H1 (cell line): ENCODE measurements at regions not wholly inside any gene's neighbourhood (a gene's known extent, or its start where the extent isn't known, plus 50 kb on each side); places are given as distances from the start of the nearest gene placed in this dataset.

Source experiments
- CTCF ChIA-PET: fragments of 300-600 bp; sonication (Branson Sonifier 250); formaldehyde crosslinking; loops from one replicate; lab custom pipeline; 2021; ENCODE audit not compliant: partially characterized antibody; lab: Charles Lee
- POLR2A ChIA-PET: fragments of 300-600 bp; sonication (Branson Sonifier 250); formaldehyde crosslinking; loops from one replicate; lab custom pipeline; 2021; ENCODE audit warnings: inconsistent platforms; ENCODE audit not compliant: partially characterized antibody; lab: Charles Lee
- DNase-seq, 2 experiments: peaks; one replicate each; pipeline versions ENCODE4 v3.0.0 to v3.0.0-alpha.2; 2010 to 2022; ENCODE audit warnings: low spot score in 2 of 2, low read depth in 1 of 2, mixed read lengths in 1 of 2
- FAIRE-seq: peaks from 2 replicates; lab custom pipeline; 2011; peaks lifted over from hg19 to GRCh38; lab: Jason Lieb, UNC
- H2AFZ ChIP-seq: 2 replicates; pipeline ENCODE4 v1.8.1; 2012; ENCODE audit warnings: low read length, inconsistent platforms
- H2AK5ac ChIP-seq: 2 replicates; pipeline ENCODE4 v1.6.1; 2013; ENCODE audit warnings: low read depth, low read length
- H2BK120ac ChIP-seq: replicated peaks from 2 replicates; pipeline ENCODE3; 2013; ENCODE audit warnings: low read depth, low read length, inconsistent platforms
- H2BK12ac ChIP-seq: 2 replicates; pipeline ENCODE4 v1.6.1; 2013; ENCODE audit warnings: low read depth, low read length
- H2BK15ac ChIP-seq: 2 replicates; pipeline ENCODE4 v1.6.1; 2013; ENCODE audit warnings: low read length
- H2BK20ac ChIP-seq: 2 replicates; pipeline ENCODE4 v1.6.1; 2013; ENCODE audit warnings: low read length
- H2BK5ac ChIP-seq: 2 replicates; pipeline ENCODE4 v1.6.1; 2013; ENCODE audit warnings: low read depth, low read length
- H3K14ac ChIP-seq: 2 replicates; pipeline ENCODE4 v1.6.1; 2013; ENCODE audit warnings: inconsistent platforms; ENCODE audit not compliant: insufficient read length
- H3K18ac ChIP-seq: 2 replicates; pipeline ENCODE4 v1.6.1; 2013; ENCODE audit warnings: low read length; ENCODE audit errors: extremely low read depth
- H3K23ac ChIP-seq: 2 replicates; pipeline ENCODE4 v1.6.1; 2013; ENCODE audit warnings: inconsistent platforms; ENCODE audit not compliant: insufficient read length
- H3K23me2 ChIP-seq: 2 replicates; pipeline ENCODE4 v1.6.1; 2013; ENCODE audit warnings: low read depth, low read length
- H3K27ac ChIP-seq: 2 replicates; pipeline ENCODE4 v1.6.1; 2011; ENCODE audit warnings: low read depth, low read length, inconsistent platforms
- H3K27me3 ChIP-seq, 4 experiments: replicated peaks in 1 of 4; 1 replicate in 1 of 4; 2 replicates in 3 of 4; pipeline versions ENCODE4 v1.6.1 to v1.8.1; 2011 to 2013; ENCODE audit warnings: low read length in 3 of 4, mild to moderate bottlenecking in 3 of 4, inconsistent platforms in 2 of 4, mixed read lengths in 2 of 4, moderate library complexity in 1 of 4; ENCODE audit not compliant: control insufficient read depth in 3 of 4, insufficient read depth in 3 of 4; ENCODE audit errors: extremely low read depth in 1 of 4
- H3K36me3 ChIP-seq, 4 experiments: 2 replicates each; pipeline versions ENCODE4 v1.6.1 to v1.8.1; 2011 to 2013; ENCODE audit warnings: mild to moderate bottlenecking in 4 of 4, low read length in 3 of 4, moderate library complexity in 2 of 4, control low read depth in 1 of 4, inconsistent platforms in 1 of 4; ENCODE audit not compliant: insufficient read depth in 4 of 4, control insufficient read depth in 2 of 4
- H3K4ac ChIP-seq: replicated peaks from 2 replicates; pipeline ENCODE3; 2013; ENCODE audit warnings: low read length, low read depth, mixed read lengths, inconsistent platforms; ENCODE audit not compliant: insufficient read length
- H3K4me1 ChIP-seq, 4 experiments: replicated peaks in 1 of 4; 1 replicate in 1 of 4; 2 replicates in 3 of 4; pipeline versions ENCODE4 v1.6.1 to v1.8.1; 2011 to 2013; ENCODE audit warnings: low read length in 3 of 4, inconsistent platforms in 2 of 4, mixed read lengths in 1 of 4; ENCODE audit not compliant: insufficient read depth in 4 of 4, control insufficient read depth in 3 of 4
- H3K4me2 ChIP-seq, 2 experiments: 2 replicates each; pipeline versions ENCODE4 v1.6.1 to v1.8.1; 2011 to 2013; ENCODE audit warnings: low read depth in 2 of 2, low read length in 2 of 2, control low read depth in 1 of 2, inconsistent platforms in 1 of 2, mild to moderate bottlenecking in 1 of 2; ENCODE audit not compliant: insufficient read depth in 1 of 2
- H3K4me3 ChIP-seq, 4 experiments: fragments of 200-600, 300-600 bp in 1 of 4; sonication (generic), shearing (Covaris generic), sonication (Bioruptor Twin) in 1 of 4; 2 replicates each; pipeline versions ENCODE4 v1.5.1 to v1.8.1; 2011 to 2016; ENCODE audit warnings: low read length in 4 of 4, low read depth in 3 of 4, control low read depth in 2 of 4, inconsistent platforms in 2 of 4, mild to moderate bottlenecking in 2 of 4, mixed read lengths in 1 of 4, moderate library complexity in 1 of 4; ENCODE audit not compliant: insufficient read depth in 2 of 4; ENCODE audit errors: extremely low read depth in 1 of 4
- H3K56ac ChIP-seq: replicated peaks from 2 replicates; pipeline ENCODE3; 2013; ENCODE audit warnings: low read depth, mild to moderate bottlenecking, mixed read lengths, low read length, inconsistent platforms; ENCODE audit not compliant: insufficient read length
- H3K79me1 ChIP-seq: 2 replicates; pipeline ENCODE4 v1.6.1; 2013; ENCODE audit warnings: low read depth, low read length, control low read depth
- H3K79me2 ChIP-seq, 2 experiments: 2 replicates each; pipeline versions ENCODE4 v1.6.1 to v1.8.1; 2012 to 2013; ENCODE audit warnings: low read length in 2 of 2, mild to moderate bottlenecking in 2 of 2, inconsistent platforms in 1 of 2; ENCODE audit not compliant: insufficient read depth in 2 of 2, control insufficient read depth in 1 of 2
- H3K9ac ChIP-seq, 4 experiments: replicated peaks in 1 of 4; 1 replicate in 1 of 4; 2 replicates in 3 of 4; pipeline versions ENCODE4 v1.6.1 to v1.8.1; 2011 to 2013; ENCODE audit warnings: low read depth in 3 of 4, low read length in 3 of 4, control low read depth in 2 of 4, mild to moderate bottlenecking in 2 of 4, moderate library complexity in 2 of 4, inconsistent platforms in 1 of 4; ENCODE audit errors: extremely low read depth in 1 of 4
- H3K9me3 ChIP-seq, 2 experiments: 2 replicates each; pipeline versions ENCODE4 v1.6.1 to v1.8.1; 2012 to 2013; ENCODE audit warnings: mild to moderate bottlenecking in 2 of 2, moderate library complexity in 2 of 2, control low read depth in 1 of 2, inconsistent platforms in 1 of 2, low read depth in 1 of 2, low read length in 1 of 2, mixed read lengths in 1 of 2; ENCODE audit not compliant: insufficient read depth in 2 of 2
- H4K20me1 ChIP-seq, 2 experiments: replicated peaks in 1 of 2; 2 replicates each; pipeline versions ENCODE3 to v1.8.1; 2011 to 2013; ENCODE audit warnings: inconsistent platforms in 2 of 2, low read length in 2 of 2, mild to moderate bottlenecking in 1 of 2; ENCODE audit not compliant: insufficient read depth in 2 of 2, control insufficient read depth in 1 of 2
- H4K5ac ChIP-seq: 2 replicates; pipeline ENCODE4 v1.6.1; 2013; ENCODE audit warnings: low read length, low read depth, mixed read lengths, inconsistent platforms; ENCODE audit not compliant: insufficient read length
- H4K8ac ChIP-seq: 2 replicates; pipeline ENCODE4 v1.8.0; 2013; ENCODE audit warnings: mild to moderate bottlenecking, moderate library complexity, low read length, inconsistent platforms; ENCODE audit not compliant: insufficient read depth; ENCODE audit errors: extremely low read depth
- H4K91ac ChIP-seq: replicated peaks from 2 replicates; pipeline ENCODE3; 2013; ENCODE audit warnings: low read length, mixed read lengths, inconsistent platforms; ENCODE audit not compliant: insufficient read length
- BCL11A ChIP-seq, 2 experiments: IDR thresholded peaks; one replicate each; pipeline ENCODE4 v1.6.1; 2011; ENCODE audit warnings: low read depth in 2 of 2, low read length in 2 of 2, mild to moderate bottlenecking in 2 of 2
- E2F6 ChIP-seq: IDR thresholded peaks from 2 replicates; pipeline ENCODE4 v1.6.1; 2012; ENCODE audit warnings: inconsistent platforms
- EP300 ChIP-seq, 2 experiments: IDR thresholded peaks; 1 replicate in 1 of 2; 2 replicates in 1 of 2; pipeline ENCODE4 v1.6.1; 2011 to 2012; ENCODE audit warnings: low read depth in 2 of 2, low read length in 2 of 2, mild to moderate bottlenecking in 2 of 2, borderline replicate concordance in 1 of 2, inconsistent platforms in 1 of 2, moderate library complexity in 1 of 2
- GABPA ChIP-seq: IDR thresholded peaks from 2 replicates; pipeline ENCODE4 v1.6.1; 2011; ENCODE audit warnings: mild to moderate bottlenecking, low read length, moderate library complexity, borderline replicate concordance; ENCODE audit not compliant: insufficient read depth
- JUN ChIP-seq: IDR thresholded peaks from 2 replicates; pipeline ENCODE4 v1.6.1; 2011; ENCODE audit warnings: low read depth, mild to moderate bottlenecking, improper control_type of control experiment, low read length
- POLR2A ChIP-seq, 2 experiments: IDR thresholded peaks; 1 replicate in 1 of 2; 2 replicates in 1 of 2; pipeline ENCODE4 v1.6.1; 2011; ENCODE audit warnings: low read depth in 2 of 2, low read length in 2 of 2, mild to moderate bottlenecking in 2 of 2; ENCODE audit errors: control extremely low read depth in 1 of 2
- RFX5 ChIP-seq: IDR thresholded peaks from 2 replicates; pipeline ENCODE4 v1.6.1; 2011; ENCODE audit warnings: low read depth, low read length, improper control_type of control experiment, borderline replicate concordance
- RNF2 ChIP-seq: fragments of 200-900, 300-1000 bp; sonication (generic); IDR thresholded peaks from 2 replicates; pipeline ENCODE4 v1.7.1; 2016; ENCODE audit warnings: borderline replicate concordance, low read depth, mild to moderate bottlenecking, antibody characterized with exemption, low read length; ENCODE audit not compliant: poor library complexity, severe bottlenecking; ENCODE audit errors: missing control alignments
- SP1 ChIP-seq: IDR thresholded peaks from 2 replicates; pipeline ENCODE4 v1.6.1; 2011; ENCODE audit warnings: low read depth, low read length
- SP2 ChIP-seq: IDR thresholded peaks from 2 replicates; pipeline ENCODE4 v1.6.1; 2012; ENCODE audit warnings: mild to moderate bottlenecking, low read length, inconsistent platforms
- TAF7 ChIP-seq: optimal IDR thresholded peaks from 2 replicates; pipeline ENCODE3; 2011; ENCODE audit warnings: low read depth, mild to moderate bottlenecking, inconsistent platforms, low read length, moderate library complexity, borderline replicate concordance
- USF2 ChIP-seq: IDR thresholded peaks from 2 replicates; pipeline ENCODE4 v1.6.1; 2011; ENCODE audit warnings: low read length, improper control_type of control experiment
- WGBS, 2 experiments: shearing (Covaris generic) in 1 of 2; methylation state at CpG; one replicate each; pipeline versions ENCODE4 v1.1.6 to v1.1.7; 2013 to 2015; ENCODE audit warnings: low lambda C conversion rate in 2 of 2, mixed read lengths in 2 of 2, inconsistent platforms in 1 of 2, low coverage in 1 of 2, missing lambda C conversion rate in 1 of 2; ENCODE audit not compliant: insufficient replicate concordance in 2 of 2, insufficient coverage in 1 of 2, insufficient read length in 1 of 2; ENCODE audit errors: extremely low coverage in 1 of 2, missing lambda C conversion rate in 1 of 2; 5-methylcytosine and 5-hydroxymethylcytosine counted together

- Histone ChIP-seq H3K9ac (no peak overlapping the region), H2AK5ac (no peak overlapping the region), H3K4me2 (no peak overlapping the region), H3K27me3 (no peaks in the 10 kb centered on the region), H3K9me3 (no peaks in the 10 kb centered on the region), H3K36me3 (no peaks in the 10 kb centered on the region), H2BK15ac (no peak overlapping the region), H3K18ac (no peak overlapping the region), H2AFZ (no peak overlapping the region), H3K14ac (no peak overlapping the region), H2BK5ac (no peak overlapping the region), H3K79me2 (no peaks in the 10 kb centered on the region), H3K27ac (no peak overlapping the region), H3K4ac (no peak overlapping the region), H4K91ac (no peak overlapping the region), H4K5ac (no peak overlapping the region), H2BK12ac (no peak overlapping the region), H3K56ac (no peak overlapping the region), H3K4me1 (no peaks in the 10 kb centered on the region), H2BK20ac (no peak overlapping the region), H4K8ac (no peak overlapping the region), H4K20me1 (no peaks in the 10 kb centered on the region), H3K23ac (no peak overlapping the region), H2BK120ac (no peak overlapping the region), H3K23me2 (no peaks in the 10 kb centered on the region), H3K79me1 (no peaks in the 10 kb centered on the region), H3K4me3 (no peak overlapping the region)
- ChIA-PET CTCF (no interaction called here), POLR2A (no interaction called here)
- FAIRE-seq (no peak), DNase-seq (no peak)
- WGBS, 2 experiments, result 83% methylated on average over 2 of the region's 2 CpGs; no CpG with 5 or more reads in 1 of the 2 experiments
- TF ChIP-seq SP2, result no peak
- no peak for TF ChIP-seq RNF2
- TF ChIP-seq E2F6, result no peak
- no peak for TF ChIP-seq POLR2A (IDR thresholded peaks at IDR 0.05; ENCODE audit: control extremely low read depth in 1 of 2, low read depth in 2 of 2, low read length in 2 of 2)
- no peak for TF ChIP-seq RFX5
- TF ChIP-seq EP300 (IDR thresholded peaks at IDR 0.05; ENCODE audit: borderline replicate concordance in 1 of 2, low read depth in 2 of 2, low read length in 2 of 2), result no peak
- no peak for TF ChIP-seq TAF7
- TF ChIP-seq GABPA, result no peak
- TF ChIP-seq JUN, result no peak
- TF ChIP-seq SP1, result no peak
- no peak for TF ChIP-seq USF2
- TF ChIP-seq BCL11A (IDR thresholded peaks at IDR 0.05; ENCODE audit: low read depth in 2 of 2, low read length in 2 of 2), result no peak
These were observed 133.7 kb upstream of the NAMPT start for GRCh38 chr7:106418526-106418925.
